ENCODE measurements at regions not wholly inside any gene's neighbourhood (a gene's known extent, or its start where the extent isn't known, plus 50 kb on each side); places are given as distances from the start of the nearest gene placed in this dataset.

DNA sequence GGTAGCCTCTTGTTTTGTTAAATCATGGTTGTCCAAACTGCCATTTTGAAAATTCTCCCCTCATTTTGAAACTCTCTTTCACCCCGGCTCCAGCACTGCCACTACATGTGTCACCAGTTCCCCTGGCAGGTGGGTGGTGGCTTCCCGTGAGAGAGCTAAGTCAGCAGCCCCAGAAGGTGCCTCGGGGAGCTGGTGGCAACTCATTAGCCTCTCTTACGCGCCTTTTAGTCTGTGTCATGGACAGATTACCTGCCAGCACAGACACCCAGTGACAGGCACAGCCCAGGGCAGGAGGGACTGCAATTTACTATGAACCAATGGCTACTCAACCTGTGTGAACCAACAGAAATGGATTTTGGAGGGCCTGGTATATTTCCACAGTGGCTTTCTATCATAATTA lies 147.1 kb upstream of the SASH1 start:
- no peak for DNase-seq

DNA sequence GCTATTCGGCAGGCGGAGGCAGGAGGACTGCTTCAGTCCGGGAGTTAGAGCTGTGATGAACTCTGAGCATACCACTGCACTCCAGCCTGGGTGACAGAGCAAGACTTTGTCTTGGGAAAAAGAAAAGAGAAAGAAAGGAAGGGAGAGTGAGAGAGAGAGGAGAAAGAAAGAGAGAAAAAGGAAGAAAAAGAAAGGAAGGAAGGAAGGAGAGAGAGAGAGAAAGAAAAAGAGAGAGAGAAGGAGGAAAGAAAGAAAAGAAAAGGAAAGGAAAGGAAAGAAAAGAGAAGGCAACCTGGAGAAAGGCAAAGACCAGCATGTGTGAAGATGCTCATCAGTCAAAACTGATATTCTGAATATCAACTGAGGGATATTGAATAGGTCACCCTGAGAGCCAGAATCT lies 143.1 kb upstream of the SASH1 start:
- DNase-seq, result no peak

DNA sequence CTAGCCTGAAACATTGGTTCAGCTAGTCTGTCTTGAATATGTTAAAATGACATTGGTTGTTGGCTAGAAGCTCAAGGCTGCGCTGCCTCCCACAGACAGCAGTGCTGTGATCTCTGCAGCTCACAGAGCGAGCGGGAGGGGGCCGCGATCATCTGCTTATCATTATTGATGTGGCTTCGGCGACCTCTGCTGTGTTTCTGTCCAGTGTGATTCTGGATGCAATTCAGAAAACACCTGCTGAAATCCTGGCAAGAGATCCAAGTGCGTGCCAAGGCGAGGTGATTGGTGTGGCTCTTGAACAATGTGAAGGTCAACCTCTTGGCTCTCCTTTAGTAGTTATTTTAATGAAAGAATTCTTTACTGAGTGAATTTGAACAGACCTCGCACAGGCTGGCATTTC lies 142.3 kb upstream of the SASH1 start:
- DNase-seq, result peak in 33 of 56 donors; percentile 0 to 58 (median 21)

DNA sequence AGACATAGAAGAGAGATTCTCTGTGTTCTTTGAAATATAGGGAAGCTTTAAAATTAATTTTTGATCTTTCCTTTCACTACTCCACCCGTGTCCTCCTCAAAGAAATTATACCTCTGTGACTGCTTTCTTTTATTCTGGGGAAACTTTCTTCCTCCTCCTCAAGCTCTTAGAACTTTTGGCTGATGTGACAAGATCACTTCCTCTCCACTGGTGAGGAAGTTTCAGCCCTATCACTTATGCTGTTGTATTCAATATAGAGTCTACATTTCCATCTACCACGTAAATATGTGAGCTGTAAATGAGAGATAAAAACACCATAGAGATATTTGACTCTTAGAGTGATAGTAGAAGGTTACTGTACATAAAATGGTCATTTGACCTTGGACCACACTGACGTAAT lies 141.9 kb upstream of the SASH1 start:
- DNase-seq, result no peak

DNA sequence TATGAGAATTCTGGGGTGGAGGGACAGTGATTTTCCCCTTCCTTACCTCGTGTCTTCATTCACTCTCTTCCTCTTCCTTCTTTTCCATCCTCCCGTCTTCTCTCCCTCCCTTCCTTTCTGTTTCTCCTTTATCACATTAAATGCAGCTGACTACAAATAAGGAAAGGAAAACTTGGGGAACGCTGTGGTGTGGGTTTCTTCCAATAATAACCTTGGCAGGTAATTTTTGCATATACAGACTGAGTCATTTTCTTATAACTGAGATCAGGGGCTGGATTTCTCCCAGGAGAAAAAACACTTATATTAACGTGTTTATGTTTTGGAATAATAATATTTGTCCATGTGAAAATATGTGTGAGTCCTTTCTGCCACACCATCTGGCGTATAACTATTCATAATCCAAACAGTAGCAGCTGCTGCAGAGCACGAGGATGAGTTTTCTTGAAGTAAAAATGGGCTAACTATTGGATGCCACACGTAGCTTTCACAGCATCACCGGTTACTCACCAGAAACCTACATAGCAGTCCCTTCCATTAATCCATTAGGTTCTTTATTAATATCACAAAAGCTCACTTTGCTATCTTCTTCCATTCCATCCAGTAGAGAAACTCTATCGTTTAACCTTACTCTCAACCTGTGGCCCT lies 139.2 kb upstream of the SASH1 start:
- no peak for DNase-seq

DNA sequence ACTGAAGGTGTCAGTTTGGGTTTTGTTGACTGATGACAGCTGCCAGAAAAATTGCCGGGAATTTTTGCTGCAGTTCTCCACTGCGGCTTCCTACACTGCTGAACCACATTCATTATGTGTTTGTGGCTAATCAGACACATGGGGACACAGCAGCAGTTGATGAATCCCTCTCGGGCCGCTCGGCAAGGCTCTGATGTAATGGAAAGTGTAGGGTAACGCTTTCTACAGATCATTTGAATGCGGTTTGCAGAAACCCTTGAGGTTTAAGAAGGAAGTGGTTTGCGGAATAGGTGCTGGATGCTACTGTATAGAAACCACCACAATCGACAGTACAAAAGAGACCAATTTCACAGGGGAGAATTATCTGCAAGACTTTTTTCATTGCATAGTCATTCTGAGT lies 138.7 kb upstream of the SASH1 start:
- DNase-seq, result no peak

DNA sequence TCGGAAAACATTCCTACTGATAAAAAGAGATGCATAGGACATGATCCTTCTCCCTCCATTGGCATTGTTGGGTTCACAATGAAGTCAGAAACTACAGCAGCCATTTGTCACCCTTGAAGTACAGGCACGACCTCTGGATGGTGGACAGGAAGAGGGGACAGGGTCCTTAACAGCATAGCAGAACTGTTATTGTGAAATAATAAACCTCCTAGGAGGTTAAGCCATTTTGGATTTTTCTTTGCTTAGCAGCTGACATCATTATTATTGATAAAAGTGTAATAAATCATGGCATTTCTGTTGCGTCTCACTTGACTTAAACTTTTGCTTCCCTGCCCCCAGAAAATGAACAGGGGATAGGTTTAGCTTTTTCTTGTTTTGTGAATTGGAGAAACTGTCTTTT lies 134.3 kb upstream of the SASH1 start:
- no peak for DNase-seq

DNA sequence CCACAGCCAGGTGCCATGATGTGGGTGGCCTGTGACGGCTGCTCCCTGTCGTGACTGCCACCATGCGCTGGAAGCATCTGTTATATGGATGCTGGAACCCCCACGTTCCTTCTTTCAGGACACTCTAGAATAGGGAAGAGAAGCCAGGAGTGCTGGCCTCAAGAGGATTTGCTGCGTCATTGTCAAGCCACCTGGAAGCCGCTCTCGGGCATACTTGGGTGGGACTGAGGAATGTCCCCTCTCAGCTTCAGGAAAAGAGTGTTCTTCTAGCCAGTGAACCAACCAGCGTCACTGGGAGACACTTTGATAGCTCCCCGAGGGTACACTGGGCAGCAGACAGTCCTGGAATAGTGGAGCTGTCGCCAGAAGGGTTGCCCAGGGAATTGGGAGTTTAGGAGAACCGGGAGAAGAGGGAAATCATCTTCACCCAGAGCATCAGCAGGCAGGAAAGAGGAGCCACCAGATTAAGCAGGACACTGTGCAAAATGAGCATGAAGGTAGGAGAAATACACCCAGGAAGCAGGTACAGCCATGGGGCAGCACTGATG lies 130.8 kb upstream of the SASH1 start:
- DNase-seq, result no peak

DNA sequence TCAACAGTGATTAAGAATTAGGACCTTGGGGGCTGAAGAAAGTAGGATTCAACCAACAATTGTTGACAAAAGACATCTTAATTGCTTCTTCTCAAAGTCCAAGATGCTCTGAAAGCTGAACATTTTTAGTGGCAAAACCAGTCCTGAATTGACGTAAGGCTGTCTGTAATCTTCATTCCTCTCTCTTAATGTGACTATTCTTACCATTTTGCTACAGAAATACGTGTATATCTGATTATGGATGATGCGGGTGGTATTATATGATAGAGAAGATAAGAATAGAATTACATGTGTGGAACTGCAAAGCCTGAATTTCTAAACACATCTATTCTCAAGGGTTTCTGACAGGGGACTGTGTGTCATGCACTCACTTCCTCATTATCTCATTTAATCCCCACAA lies 130.3 kb upstream of the SASH1 start:
- DNase-seq, result no peak

DNA sequence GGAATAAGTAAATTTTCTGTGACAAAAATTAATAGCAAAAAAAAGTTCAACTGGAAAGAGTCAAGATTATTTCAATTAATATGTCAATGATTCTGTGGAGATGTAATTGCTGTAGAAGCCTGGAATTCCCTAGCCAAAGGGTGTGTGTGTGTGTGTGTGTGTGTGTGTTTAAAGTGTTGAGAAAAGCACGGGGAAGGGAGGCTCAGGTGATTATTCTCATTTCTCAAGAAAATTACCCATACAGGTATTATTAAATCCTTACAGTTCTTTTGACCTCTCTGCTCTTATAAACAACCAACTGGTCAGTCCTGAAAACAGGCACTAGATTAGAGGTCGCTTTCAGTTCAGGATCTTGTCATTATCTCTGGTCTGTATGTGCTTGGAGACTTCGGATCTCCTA lies 129.3 kb upstream of the SASH1 start:
- no peak for DNase-seq

DNA sequence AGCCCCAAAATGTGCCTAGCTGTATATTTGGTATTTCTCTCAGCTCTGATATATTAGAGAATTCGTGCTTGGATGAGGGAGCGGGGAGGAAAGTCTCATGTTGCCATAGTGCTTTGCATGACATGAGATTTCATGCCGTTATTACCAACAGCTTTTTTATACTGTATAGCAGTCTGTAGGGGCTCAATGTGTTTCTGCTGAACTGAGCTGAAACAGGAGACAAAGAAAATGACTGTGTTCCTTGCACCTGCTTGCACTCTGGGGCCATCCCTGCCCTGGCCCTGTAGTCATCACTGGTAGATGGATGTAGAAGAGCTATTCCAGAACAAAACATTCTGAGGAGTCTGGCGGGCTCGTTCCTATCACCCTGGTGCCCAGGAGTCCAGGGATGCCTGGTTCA lies 128.0 kb upstream of the SASH1 start:
- DNase-seq, result no peak

DNA sequence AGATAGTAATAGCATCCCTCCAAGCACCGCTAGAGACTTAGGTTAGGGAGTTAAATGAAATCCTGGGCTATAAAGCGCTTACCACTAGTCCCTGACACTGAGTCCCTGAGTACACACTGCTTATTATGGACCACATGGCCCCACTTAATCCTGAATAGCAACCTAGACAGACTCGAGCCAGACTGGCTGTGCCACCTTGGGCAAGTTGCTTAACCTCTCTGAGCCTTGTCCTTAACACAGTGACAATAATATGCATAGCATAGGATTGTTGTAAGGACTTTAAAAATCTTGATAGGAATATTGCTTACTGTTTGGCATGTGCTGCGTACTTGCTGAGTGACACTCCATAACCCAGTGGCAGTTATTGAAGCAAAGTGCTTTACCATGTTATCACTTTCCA lies 125.6 kb upstream of the SASH1 start:
- no peak for DNase-seq

DNA sequence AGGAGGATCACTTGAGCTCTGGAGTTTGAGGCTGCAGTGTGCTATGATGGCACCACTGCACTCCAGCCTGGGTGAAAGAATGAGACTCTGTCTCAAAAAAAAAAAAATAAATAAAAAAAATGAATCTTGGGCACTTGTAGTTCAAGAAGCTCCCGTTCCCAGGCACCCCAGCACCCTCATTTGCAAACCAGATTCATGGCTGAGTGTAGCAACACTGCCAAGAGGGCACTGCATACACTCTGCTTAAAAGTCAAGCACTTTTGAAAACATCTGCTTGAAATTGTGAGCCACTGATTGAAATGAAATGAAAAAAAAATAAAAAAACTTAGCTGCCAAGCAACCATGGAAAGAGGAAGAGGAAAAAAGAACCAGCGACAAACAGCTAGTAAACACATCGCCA lies 124.7 kb upstream of the SASH1 start:
- peak in 3 of 56 donors; percentile 1 to 17 (median 15) for DNase-seq

DNA sequence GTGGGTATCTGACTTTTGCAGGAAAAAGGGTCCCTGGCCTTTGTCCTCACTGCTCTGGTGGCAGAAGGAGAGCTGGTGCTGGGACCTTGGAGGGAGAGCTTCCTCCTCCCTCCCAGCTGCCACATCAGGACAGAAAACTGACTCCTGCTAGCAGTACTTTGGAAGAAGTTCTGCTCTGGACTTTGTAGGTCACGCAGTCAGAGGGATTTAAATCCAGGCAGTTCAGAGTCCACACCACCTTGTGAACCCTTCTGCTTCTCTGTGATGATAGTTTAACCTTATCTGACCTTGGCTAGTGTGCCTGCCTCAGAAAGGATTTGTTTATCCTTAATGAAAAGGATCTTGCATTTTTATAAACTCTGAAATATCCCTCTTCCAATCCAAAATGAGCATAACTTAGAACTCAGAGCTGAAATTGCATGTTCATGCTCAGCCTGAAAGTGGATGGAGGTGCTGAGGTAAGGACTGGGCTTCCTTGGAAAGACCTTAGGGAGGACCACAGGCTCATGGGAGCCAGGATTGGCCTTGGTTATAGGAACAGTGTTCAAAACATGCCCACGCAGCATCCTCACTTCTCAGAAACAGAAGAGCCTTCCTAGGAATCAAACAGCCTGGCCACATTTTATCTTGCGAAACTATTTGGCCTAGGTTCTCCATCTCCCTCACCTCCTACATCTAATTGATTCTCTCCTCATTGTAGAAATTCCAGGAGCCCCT lies 123.9 kb upstream of the SASH1 start:
- DNase-seq, result no peak

DNA sequence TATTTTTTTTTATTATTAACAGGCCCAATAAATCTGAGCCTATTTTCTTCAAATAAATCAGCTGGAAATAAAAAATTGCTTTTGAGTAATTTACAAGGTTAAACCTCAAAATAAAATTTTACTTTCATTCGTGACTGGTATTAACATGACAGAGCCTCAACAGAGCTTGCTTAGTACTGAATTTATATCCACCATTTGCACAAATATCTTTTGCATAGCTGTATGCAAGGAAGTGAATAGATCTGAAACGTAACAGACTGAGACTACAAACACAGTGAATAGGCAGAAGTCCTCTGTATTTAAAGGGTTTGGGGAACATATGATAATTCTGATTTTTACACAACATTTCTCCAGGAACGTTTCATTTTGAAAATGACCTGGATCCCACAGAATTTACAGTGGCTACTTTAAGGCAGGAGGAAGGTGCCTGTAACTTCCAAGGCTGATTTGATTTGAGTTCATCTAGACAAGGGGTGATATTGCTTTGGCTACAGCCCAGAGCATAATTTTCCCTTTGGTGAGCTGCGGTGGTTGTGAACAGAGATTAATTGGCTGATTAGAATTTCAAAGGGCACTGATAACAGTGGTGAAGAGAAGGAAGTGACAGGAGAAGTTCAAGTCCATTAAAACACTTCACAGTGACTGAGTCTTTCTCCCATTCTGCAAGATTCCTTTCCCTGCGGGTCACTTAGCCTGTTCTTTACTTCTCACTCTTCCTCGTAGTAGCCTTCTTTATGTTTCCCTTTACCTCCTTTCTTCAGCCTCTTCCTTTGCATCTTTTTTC lies 121.2 kb upstream of the SASH1 start:
- no peak for DNase-seq

DNA sequence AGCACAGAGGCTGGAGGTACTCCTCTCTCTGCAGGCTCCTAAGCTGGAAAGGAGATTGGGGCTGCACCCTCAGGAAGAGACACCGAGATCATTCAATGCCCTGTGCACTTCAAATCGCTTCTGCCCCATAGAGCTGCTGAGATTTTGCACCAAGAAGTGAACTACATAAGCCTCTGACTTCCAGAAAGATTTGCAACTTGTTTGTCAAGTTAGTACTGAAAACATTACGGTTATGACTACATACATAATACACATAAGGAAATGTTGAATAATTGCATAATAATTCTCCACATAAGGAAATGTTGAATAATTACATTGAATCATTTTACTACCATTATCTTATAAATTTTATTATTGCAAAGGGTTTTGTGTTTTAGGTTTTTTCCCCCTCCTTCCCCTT lies 120.3 kb upstream of the SASH1 start:
- no peak for DNase-seq

DNA sequence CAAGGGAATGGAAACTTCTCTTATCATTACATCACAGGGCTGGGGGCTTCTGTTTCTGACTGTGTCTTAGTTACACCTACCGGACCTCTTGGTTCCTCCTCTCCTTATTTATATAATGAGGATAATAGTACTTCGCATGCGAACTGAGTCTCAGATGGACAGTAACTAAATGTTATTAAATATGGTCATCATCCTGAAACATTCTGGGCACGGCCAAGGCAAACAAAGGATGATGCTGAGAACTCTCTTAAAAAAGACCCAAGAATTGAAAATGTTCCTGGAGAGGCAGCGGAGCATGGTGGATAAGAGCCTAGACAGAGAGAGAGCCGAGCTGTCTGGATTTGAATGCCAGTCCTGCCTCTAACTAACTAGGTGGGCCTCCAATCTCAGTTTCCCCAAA lies 119.8 kb upstream of the SASH1 start:
- DNase-seq, result no peak

DNA sequence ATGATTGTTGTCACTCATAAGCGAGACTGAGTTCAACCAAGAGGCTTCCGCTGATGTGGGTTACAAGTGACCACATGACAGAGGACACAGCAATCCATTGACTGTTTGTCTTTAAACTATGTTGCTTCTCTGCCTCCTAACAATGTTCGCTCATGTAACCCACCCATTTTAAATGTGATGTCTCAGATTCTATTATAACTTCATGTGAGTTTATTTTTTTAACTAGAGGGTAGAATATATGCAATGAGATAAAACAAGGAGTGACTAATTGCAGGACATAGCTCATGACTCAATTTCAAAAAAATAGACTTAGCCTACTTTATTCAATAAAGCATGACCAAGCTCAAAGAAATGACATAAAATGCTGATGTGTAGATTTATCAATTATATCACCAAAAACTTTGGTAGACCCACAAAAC lies 119.2 kb upstream of the SASH1 start:
- peak in 4 of 56 donors; percentile 2 to 16 (median 8) for DNase-seq

DNA sequence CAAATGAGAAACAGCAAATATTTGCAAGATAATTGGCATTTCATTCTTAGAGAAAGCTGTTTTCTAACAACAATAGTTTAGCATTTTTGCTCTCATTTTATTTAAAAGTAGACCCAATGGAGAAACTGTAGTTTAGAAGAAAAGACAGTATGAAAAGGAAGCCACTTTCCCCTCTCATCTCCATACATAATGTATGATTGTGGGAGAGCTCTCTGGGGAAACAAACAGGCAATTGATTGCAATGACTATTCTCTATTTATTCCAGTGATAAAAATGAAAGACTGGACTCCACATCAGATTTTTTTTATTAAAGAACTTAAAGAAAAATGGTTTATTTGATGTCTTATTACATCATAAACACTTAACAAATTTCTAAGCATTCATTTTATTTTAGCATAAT lies 116.8 kb upstream of the SASH1 start:
- DNase-seq, result no peak

DNA sequence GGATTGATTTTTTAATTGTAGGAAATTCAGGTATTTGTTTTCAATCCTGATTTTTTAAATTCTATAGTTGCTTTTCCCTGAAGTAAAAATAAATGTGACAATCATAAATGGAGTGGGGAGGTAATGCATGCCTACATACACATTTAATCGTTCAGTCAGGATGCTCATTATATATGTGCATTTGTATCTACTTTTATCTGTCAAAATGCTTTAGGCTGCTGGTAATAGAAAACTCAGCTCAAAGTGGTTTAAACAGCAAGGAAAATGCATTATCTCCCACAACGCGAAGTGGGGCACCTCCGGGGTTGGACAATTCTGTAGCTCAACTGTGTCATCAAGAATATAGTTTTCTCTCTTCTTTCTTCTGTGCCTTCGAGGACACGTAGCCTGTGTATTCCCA lies 116.4 kb upstream of the SASH1 start:
- no peak for DNase-seq

DNA sequence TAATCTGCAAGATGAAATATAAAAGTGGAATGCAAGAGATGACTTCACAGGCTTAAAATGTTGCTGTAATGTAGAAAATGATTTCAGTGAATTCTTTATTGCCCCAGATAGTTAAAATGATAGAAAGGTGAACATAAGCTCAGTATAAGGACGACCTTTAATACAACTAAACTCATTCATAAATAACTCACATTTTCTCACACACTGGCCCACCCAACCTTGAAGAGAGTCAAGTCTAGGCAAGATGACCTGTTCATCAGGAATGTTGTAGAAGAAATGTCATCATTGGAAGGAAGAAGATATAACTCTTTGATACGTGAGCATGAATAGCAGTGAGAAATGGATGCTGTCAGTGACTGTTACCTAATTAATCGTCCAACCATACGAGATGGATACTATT lies 111.1 kb upstream of the SASH1 start:
- DNase-seq, result no peak

DNA sequence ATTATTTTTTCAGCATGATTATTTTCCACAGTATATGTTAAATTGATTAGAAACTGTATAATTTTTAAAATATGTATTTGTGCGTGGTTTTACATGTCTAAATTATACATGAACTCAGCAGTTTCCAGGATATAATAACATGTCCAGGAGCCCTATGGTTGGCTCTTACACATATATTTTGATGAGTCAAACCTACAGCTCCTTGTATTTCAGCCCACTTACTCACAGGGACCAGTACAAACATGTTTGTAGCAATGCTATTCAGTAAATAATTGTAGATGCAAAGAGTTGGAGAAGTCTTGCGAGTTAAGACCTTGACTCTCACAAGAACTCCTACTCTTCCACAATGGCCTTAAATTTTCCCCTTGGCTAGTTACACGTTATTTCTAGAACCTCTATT lies 107.2 kb upstream of the SASH1 start:
- no peak for DNase-seq

Measured in nucleus accumbens (tissue), 56 donors.